Retina (tissue), 1 donor: ENCODE measurements at regions not wholly inside any gene's neighbourhood (a gene's known extent, or its start where the extent isn't known, plus 50 kb on each side); places are given as distances from the start of the nearest gene placed in this dataset.

ENCODE experiments used
- DNase-seq: peaks from one replicate; pipeline ENCODE4 v3.0.0-alpha.2; 2016

- DNase-seq = no peak
Measured at GRCh38 chr17:55632893-55633292, 89.8 kb downstream of the TMEM100 start.

GRCh38 chr17:55632236-55632635, 90.4 kb downstream of the TMEM100 start:
- no peak for DNase-seq

- no peak for DNase-seq
Measured at GRCh38 chr17:55629995-55630394, 92.7 kb downstream of the TMEM100 start.

GRCh38 chr17:55625521-55625920, 97.1 kb downstream of the TMEM100 start:
- no peak for DNase-seq

- DNase-seq = no peak
Measured at GRCh38 chr17:55624772-55625433, 97.8 kb downstream of the TMEM100 start.

GRCh38 chr17:55622547-55622946, 100.1 kb downstream of the TMEM100 start:
- DNase-seq = no peak

- no peak for DNase-seq
Measured at GRCh38 chr17:55620945-55621344, 101.7 kb downstream of the TMEM100 start.

GRCh38 chr17:55620023-55620422, 102.6 kb downstream of the TMEM100 start:
- no peak for DNase-seq

- no peak for DNase-seq
Measured at GRCh38 chr17:55617441-55617840, 105.2 kb downstream of the TMEM100 start.

GRCh38 chr17:55614061-55614460, 102.8 kb upstream of the SMIM36 start:
- DNase-seq = no peak

- DNase-seq = no peak
Measured at GRCh38 chr17:55612691-55613141, 101.5 kb upstream of the SMIM36 start.

- DNase-seq = no peak
Measured at GRCh38 chr17:55607731-55608341, 96.6 kb upstream of the SMIM36 start.

GRCh38 chr17:55606488-55606815, 95.2 kb upstream of the SMIM36 start:
- no peak for DNase-seq

- DNase-seq = no peak
Measured at GRCh38 chr17:55605705-55606487, 94.6 kb upstream of the SMIM36 start.

GRCh38 chr17:55601874-55602364, 90.7 kb upstream of the SMIM36 start:
- peak; percentile 15 for DNase-seq

- DNase-seq = no peak
Measured at GRCh38 chr17:55598495-55598894, 87.2 kb upstream of the SMIM36 start.

GRCh38 chr17:55588446-55589242, 77.4 kb upstream of the SMIM36 start:
- DNase-seq = no peak

GRCh38 chr17:55587608-55588139, 76.4 kb upstream of the SMIM36 start:
- DNase-seq = no peak

GRCh38 chr17:55585629-55586028, 74.4 kb upstream of the SMIM36 start:
- DNase-seq = no peak

GRCh38 chr17:55584861-55585260, 73.6 kb upstream of the SMIM36 start:
- no peak for DNase-seq

GRCh38 chr17:55584055-55584685, 72.9 kb upstream of the SMIM36 start:
- DNase-seq = no peak

GRCh38 chr17:55582897-55583296, 71.6 kb upstream of the SMIM36 start:
- no peak for DNase-seq
